ENCODE measurements at regions not wholly inside any gene's neighbourhood (a gene's known extent, or its start where the extent isn't known, plus 50 kb on each side); places are given as distances from the start of the nearest gene placed in this dataset.

DNA sequence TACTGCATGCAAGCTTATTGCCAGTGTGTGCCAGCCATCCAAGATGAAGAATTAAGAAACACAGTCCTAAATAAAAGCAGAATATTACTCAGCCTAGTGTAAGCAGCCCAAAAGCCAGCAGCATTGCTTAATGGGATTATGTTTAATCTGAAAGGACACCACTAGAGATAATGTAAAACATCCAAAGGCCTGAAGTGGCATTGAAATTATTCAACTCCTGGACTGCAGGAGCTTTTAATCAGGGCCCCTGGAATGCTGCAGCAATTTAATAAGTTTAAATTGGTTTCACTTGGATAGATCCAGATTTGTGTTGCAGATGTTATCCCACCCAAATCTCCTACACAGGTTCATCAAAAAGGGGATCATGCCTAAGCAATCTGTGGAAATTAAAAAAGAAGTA is 193.0 kb downstream of the C12orf50 start:
- no peaks in the 10 kb centered on the region for H3K36me3 Mint-ChIP-seq
- H3K4me3 ChIP-seq (ENCODE audit: low read length), result no peak overlapping the region
- no peak for TF ChIP-seq CTCF (IDR thresholded peaks at IDR 0.05)
- intact Hi-C loops (cut with micrococcal nuclease), result no loop called here
- H3K27ac Mint-ChIP-seq, result no peak overlapping the region
- H3K36me3 ChIP-seq (ENCODE audit: control insufficient read depth, insufficient read depth, low read length), result no peaks in the 10 kb centered on the region
- H3K4me3 Mint-ChIP-seq, result no peak overlapping the region
- H3K27me3 Mint-ChIP-seq (ENCODE audit: low read depth in 2 of 2), result no peaks in the 10 kb centered on the region
- no peaks in the 10 kb centered on the region for H3K27me3 ChIP-seq (ENCODE audit: control insufficient read depth, insufficient read depth, low read length)
- no peaks in the 10 kb centered on the region for H3K9me3 ChIP-seq (ENCODE audit: control insufficient read depth, insufficient read depth, low read length)
- no peak overlapping the region for H3K27ac ChIP-seq (ENCODE audit: low read length)
- H3K9me3 Mint-ChIP-seq, result peaks cover 5 to 13% of the 10 kb centered on the region in 2 donors
- no peaks in the 10 kb centered on the region for H3K4me1 ChIP-seq (ENCODE audit: control insufficient read depth, insufficient read depth, low read length)
- DNase-seq (no peak), ATAC-seq (no peak)
- H3K4me1 Mint-ChIP-seq, result no peaks in the 10 kb centered on the region

GRCh38 chr12:87828382-87828973 is 200.7 kb downstream of the C12orf50 start:
- intact Hi-C loops (cut with micrococcal nuclease), result no loop called here
- H3K36me3 ChIP-seq (ENCODE audit: control insufficient read depth, insufficient read depth, low read length), result no peaks in the 10 kb centered on the region
- ATAC-seq, result no peak
- no peaks in the 10 kb centered on the region for H3K27me3 ChIP-seq (ENCODE audit: control insufficient read depth, insufficient read depth, low read length)
- H3K4me1 ChIP-seq (ENCODE audit: control insufficient read depth, insufficient read depth, low read length), result no peaks in the 10 kb centered on the region
- H3K4me3 Mint-ChIP-seq, result no peak overlapping the region
- 94% methylated on average over 5 of the region's 6 CpGs for WGBS (ENCODE audit: insufficient coverage)
- no peak overlapping the region for H3K27ac Mint-ChIP-seq
- H3K4me1 Mint-ChIP-seq, result no peaks in the 10 kb centered on the region
- no peaks in the 10 kb centered on the region for H3K36me3 Mint-ChIP-seq
- H3K9me3 ChIP-seq (ENCODE audit: control insufficient read depth, insufficient read depth, low read length), result no peaks in the 10 kb centered on the region
- no peak for DNase-seq
- H3K27ac ChIP-seq (ENCODE audit: low read length), result no peak overlapping the region
- no peak overlapping the region for H3K4me3 ChIP-seq (ENCODE audit: low read length)
- no peaks in the 10 kb centered on the region for H3K27me3 Mint-ChIP-seq (ENCODE audit: low read depth in 2 of 2)
- no peak for TF ChIP-seq CTCF (IDR thresholded peaks at IDR 0.05)
- H3K9me3 Mint-ChIP-seq, result peaks cover 0 to 3% of the 10 kb centered on the region in 2 donors

GRCh38 chr12:87827638-87828264 is 201.4 kb downstream of the C12orf50 start:
- ATAC-seq (no peak), DNase-seq (no peak)
- H3K27me3 ChIP-seq (ENCODE audit: control insufficient read depth, insufficient read depth, low read length), result no peaks in the 10 kb centered on the region
- H3K4me1 ChIP-seq (ENCODE audit: control insufficient read depth, insufficient read depth, low read length), result no peaks in the 10 kb centered on the region
- H3K36me3 ChIP-seq (ENCODE audit: control insufficient read depth, insufficient read depth, low read length), result no peaks in the 10 kb centered on the region
- intact Hi-C loops (cut with micrococcal nuclease), result no loop called here
- no peaks in the 10 kb centered on the region for H3K9me3 ChIP-seq (ENCODE audit: control insufficient read depth, insufficient read depth, low read length)
- TF ChIP-seq CTCF (IDR thresholded peaks at IDR 0.05), result no peak
- H3K27me3 Mint-ChIP-seq (ENCODE audit: low read depth in 2 of 2), result no peaks in the 10 kb centered on the region
- no peak overlapping the region for H3K27ac ChIP-seq (ENCODE audit: low read length)
- H3K36me3 Mint-ChIP-seq, result no peaks in the 10 kb centered on the region
- peaks cover 0 to 3% of the 10 kb centered on the region in 2 donors for H3K9me3 Mint-ChIP-seq
- 67% methylated on average over 1 of the region's 2 CpGs for WGBS (ENCODE audit: insufficient coverage)
- no peak overlapping the region for H3K4me3 ChIP-seq (ENCODE audit: low read length)
- no peak overlapping the region for H3K27ac Mint-ChIP-seq
- no peak overlapping the region for H3K4me3 Mint-ChIP-seq
- H3K4me1 Mint-ChIP-seq, result no peaks in the 10 kb centered on the region

DNA sequence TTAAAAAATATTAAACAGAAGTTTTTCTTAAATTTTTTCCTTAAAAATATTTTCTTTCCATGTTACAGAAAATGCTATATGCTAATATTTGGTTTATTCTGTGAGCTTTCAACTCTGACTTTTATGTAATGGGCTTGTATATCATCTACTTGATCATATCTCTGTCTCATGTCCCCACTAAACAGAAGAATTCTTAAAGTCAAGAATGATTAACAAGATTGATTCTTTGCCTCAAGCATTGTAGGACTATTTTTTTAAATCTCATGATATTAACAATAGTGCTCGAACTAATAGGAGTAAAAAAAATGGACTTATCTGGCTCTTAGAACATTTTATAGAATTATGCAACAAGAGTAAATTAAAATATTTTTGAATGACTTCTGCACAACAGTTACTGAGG is 206.3 kb downstream of the C12orf50 start:
- H3K36me3 ChIP-seq (ENCODE audit: control insufficient read depth, insufficient read depth, low read length), result no peaks in the 10 kb centered on the region
- H3K27ac Mint-ChIP-seq, result no peak overlapping the region
- H3K27me3 Mint-ChIP-seq (ENCODE audit: low read depth in 2 of 2), result no peaks in the 10 kb centered on the region
- no peaks in the 10 kb centered on the region for H3K36me3 Mint-ChIP-seq
- no peak for TF ChIP-seq CTCF (IDR thresholded peaks at IDR 0.05)
- peaks cover 6 to 7% of the 10 kb centered on the region in 2 donors for H3K9me3 Mint-ChIP-seq
- WGBS (ENCODE audit: insufficient coverage), result no CpG with 5 or more reads among the region's 1 CpG
- no peaks in the 10 kb centered on the region for H3K9me3 ChIP-seq (ENCODE audit: control insufficient read depth, insufficient read depth, low read length)
- H3K4me3 Mint-ChIP-seq, result no peak overlapping the region
- DNase-seq (no peak), ATAC-seq (no peak)
- no peaks in the 10 kb centered on the region for H3K27me3 ChIP-seq (ENCODE audit: control insufficient read depth, insufficient read depth, low read length)
- no peaks in the 10 kb centered on the region for H3K4me1 Mint-ChIP-seq
- no peak overlapping the region for H3K4me3 ChIP-seq (ENCODE audit: low read length)
- intact Hi-C loops (cut with micrococcal nuclease), result no loop called here
- no peak overlapping the region for H3K27ac ChIP-seq (ENCODE audit: low read length)
- H3K4me1 ChIP-seq (ENCODE audit: control insufficient read depth, insufficient read depth, low read length), result no peaks in the 10 kb centered on the region
